K562 (cell line): ENCODE measurements at regions not wholly inside any gene's neighbourhood (a gene's known extent, or its start where the extent isn't known, plus 50 kb on each side); places are given as distances from the start of the nearest gene placed in this dataset.

Source experiments
- FOXJ3 ChIP-seq: sonication (generic); formaldehyde crosslinking; IDR thresholded peaks from 2 replicates; pipeline ENCODE4 v1.4.0; 2020; ENCODE audit warnings: mild to moderate bottlenecking, missing genetic modification reagents
- FOXK2 ChIP-seq, 2 experiments: fragments of 450-650 bp; IDR thresholded peaks in 1 of 2; conservative IDR thresholded peaks in 1 of 2; 2 replicates each; pipeline ENCODE4 v1.6.1; 2016; ENCODE audit warnings: low read depth in 2 of 2, mild to moderate bottlenecking in 1 of 2
- MXI1 ChIP-seq: IDR thresholded peaks from 2 replicates; pipeline ENCODE4 v1.6.1; 2011; ENCODE audit warnings: low read depth, mild to moderate bottlenecking, improper control_type of control experiment, low read length
- NCOA1 ChIP-seq: fragments of 450-650 bp; IDR thresholded peaks from 2 replicates; pipeline ENCODE4 v1.6.1; 2016; ENCODE audit warnings: low read depth

GRCh38 chr12:3950714-3951320 is 77.6 kb upstream of the PARP11 start:
- TF ChIP-seq NCOA1 (no peak), MXI1 (no peak), FOXK2 (conservative IDR thresholded peaks at IDR 0.05 in 1 of 2, IDR thresholded peaks at IDR 0.05 in 1 of 2; ENCODE audit: low read depth in 2 of 2) (no peak), FOXJ3 (CRISPR knock-in tag) (no peak)
